ENCODE measurements at regions not wholly inside any gene's neighbourhood (a gene's known extent, or its start where the extent isn't known, plus 50 kb on each side); places are given as distances from the start of the nearest gene placed in this dataset.

GRCh38 chr2:215850380-215850779, 163.0 kb downstream of the MREG start:
- DNase-seq (ENCODE audit: extremely low spot score) = no peak
- ChIA-PET CTCF (no interaction called here), POLR2A (no interaction called here)
- TF ChIP-seq FOXM1 (IDR thresholded peaks at IDR 0.05; ENCODE audit: borderline replicate concordance) = no peak
- no peak for TF ChIP-seq SUZ12 (IDR thresholded peaks at IDR 0.05)
- no peak for TF ChIP-seq SP1 (IDR thresholded peaks at IDR 0.05)
- TF ChIP-seq BHLHE40 (IDR thresholded peaks at IDR 0.05; ENCODE audit: borderline replicate concordance) = no peak
- TF ChIP-seq LEF1 (IDR thresholded peaks at IDR 0.05; ENCODE audit: borderline replicate concordance) = no peak
- no peak for TF ChIP-seq HDGF (IDR thresholded peaks at IDR 0.05; ENCODE audit: borderline replicate concordance)
- TF ChIP-seq TARDBP (IDR thresholded peaks at IDR 0.05) = no peak

- TF ChIP-seq LEF1 (IDR thresholded peaks at IDR 0.05; ENCODE audit: borderline replicate concordance) (no peak), ELF4 (IDR thresholded peaks at IDR 0.05) (no peak), L3MBTL2 (conservative IDR thresholded peaks at IDR 0.05) (no peak), ARNT (IDR thresholded peaks at IDR 0.05) (no peak), FOXK2 (IDR thresholded peaks at IDR 0.05) (no peak), ZNF384 (IDR thresholded peaks at IDR 0.05) (no peak), TARDBP (IDR thresholded peaks at IDR 0.05) (no peak), SUZ12 (IDR thresholded peaks at IDR 0.05) (no peak), NFRKB (IDR thresholded peaks at IDR 0.05) (no peak), FOXA1 (IDR thresholded peaks at IDR 0.05) (no peak), BHLHE40 (IDR thresholded peaks at IDR 0.05; ENCODE audit: borderline replicate concordance) (no peak), SP1 (IDR thresholded peaks at IDR 0.05) (no peak), HDGF (IDR thresholded peaks at IDR 0.05; ENCODE audit: borderline replicate concordance) (no peak), CTBP1 (IDR thresholded peaks at IDR 0.05; ENCODE audit: borderline replicate concordance) (no peak), PKNOX1 (IDR thresholded peaks at IDR 0.05) (no peak), FOXM1 (IDR thresholded peaks at IDR 0.05; ENCODE audit: borderline replicate concordance) (no peak)
- DNase-seq (ENCODE audit: extremely low spot score) = no peak
- POLR2A ChIA-PET = no interaction called here
- CTCF ChIA-PET = no interaction called here
Measured at GRCh38 chr2:215849771-215850170, 163.6 kb downstream of the MREG start.

GRCh38 chr2:215848698-215849097, 164.7 kb downstream of the MREG start:
- CTCF ChIA-PET = no interaction called here

GRCh38 chr2:215848146-215848545, 165.2 kb downstream of the MREG start:
- POLR2A ChIA-PET = no interaction called here
- no peak for DNase-seq (ENCODE audit: extremely low spot score)
- CTCF ChIA-PET = no interaction called here
- TF ChIP-seq ZNF384 (IDR thresholded peaks at IDR 0.05) = no peak
- TF ChIP-seq ARNT (IDR thresholded peaks at IDR 0.05) = no peak
- TF ChIP-seq NFRKB (IDR thresholded peaks at IDR 0.05) = no peak
- TF ChIP-seq L3MBTL2 (conservative IDR thresholded peaks at IDR 0.05) = no peak
- no peak for TF ChIP-seq BHLHE40 (IDR thresholded peaks at IDR 0.05; ENCODE audit: borderline replicate concordance)
- TF ChIP-seq ELF4 (IDR thresholded peaks at IDR 0.05) = no peak
- TF ChIP-seq LEF1 (IDR thresholded peaks at IDR 0.05; ENCODE audit: borderline replicate concordance) = no peak
- no peak for TF ChIP-seq CTBP1 (IDR thresholded peaks at IDR 0.05; ENCODE audit: borderline replicate concordance)
- no peak for TF ChIP-seq FOXK2 (IDR thresholded peaks at IDR 0.05)
- no peak for TF ChIP-seq SP1 (IDR thresholded peaks at IDR 0.05)
- TF ChIP-seq PKNOX1 (IDR thresholded peaks at IDR 0.05) = no peak
- no peak for TF ChIP-seq FOXA1 (IDR thresholded peaks at IDR 0.05)
- TF ChIP-seq FOXM1 (IDR thresholded peaks at IDR 0.05; ENCODE audit: borderline replicate concordance) = no peak
- no peak for TF ChIP-seq TARDBP (IDR thresholded peaks at IDR 0.05)
- no peak for TF ChIP-seq SUZ12 (IDR thresholded peaks at IDR 0.05)

More at GRCh38 chr2:215848698-215849097, 164.7 kb downstream of the MREG start:
- no peak for DNase-seq (ENCODE audit: extremely low spot score)
- POLR2A ChIA-PET = no interaction called here
- TF ChIP-seq LEF1 (IDR thresholded peaks at IDR 0.05; ENCODE audit: borderline replicate concordance) (no peak), ARNT (IDR thresholded peaks at IDR 0.05) (no peak), ZNF384 (IDR thresholded peaks at IDR 0.05) (no peak), BHLHE40 (IDR thresholded peaks at IDR 0.05; ENCODE audit: borderline replicate concordance) (no peak), PKNOX1 (IDR thresholded peaks at IDR 0.05) (no peak), NFRKB (IDR thresholded peaks at IDR 0.05) (no peak), SP1 (IDR thresholded peaks at IDR 0.05) (no peak), ELF4 (IDR thresholded peaks at IDR 0.05) (no peak), HDGF (IDR thresholded peaks at IDR 0.05; ENCODE audit: borderline replicate concordance) (no peak), L3MBTL2 (conservative IDR thresholded peaks at IDR 0.05) (no peak), SUZ12 (IDR thresholded peaks at IDR 0.05) (no peak), FOXM1 (IDR thresholded peaks at IDR 0.05; ENCODE audit: borderline replicate concordance) (no peak), FOXA1 (IDR thresholded peaks at IDR 0.05) (no peak)

- POLR2A ChIA-PET = no interaction called here
- CTCF ChIA-PET = no interaction called here
- DNase-seq (ENCODE audit: extremely low spot score) = no peak
- TF ChIP-seq PKNOX1 (IDR thresholded peaks at IDR 0.05) (no peak), TARDBP (IDR thresholded peaks at IDR 0.05) (no peak), FOXK2 (IDR thresholded peaks at IDR 0.05) (no peak), ELF4 (IDR thresholded peaks at IDR 0.05) (no peak), L3MBTL2 (conservative IDR thresholded peaks at IDR 0.05) (no peak), LEF1 (IDR thresholded peaks at IDR 0.05; ENCODE audit: borderline replicate concordance) (no peak), FOXM1 (IDR thresholded peaks at IDR 0.05; ENCODE audit: borderline replicate concordance) (no peak), HDGF (IDR thresholded peaks at IDR 0.05; ENCODE audit: borderline replicate concordance) (no peak), ARNT (IDR thresholded peaks at IDR 0.05) (no peak), NFRKB (IDR thresholded peaks at IDR 0.05) (no peak), SUZ12 (IDR thresholded peaks at IDR 0.05) (no peak), FOXA1 (IDR thresholded peaks at IDR 0.05) (no peak), BHLHE40 (IDR thresholded peaks at IDR 0.05; ENCODE audit: borderline replicate concordance) (no peak)
Measured at GRCh38 chr2:215847718-215848117, 165.6 kb downstream of the MREG start.

Data from HEK293T (cell line).